T-helper 2 cell treated with Interferon-gamma antibody and Interleukin-4, amounts not matched to agents 100 ng/mL and 5 ng/mL, for 36 hours (primary cell): ENCODE measurements at regions not wholly inside any gene's neighbourhood (a gene's known extent, or its start where the extent isn't known, plus 50 kb on each side); places are given as distances from the start of the nearest gene placed in this dataset.

Source experiments
- intact Hi-C: fragments of 100-400 bp; cut with micrococcal nuclease; formaldehyde crosslinking; loops from one replicate; pipeline ENCODE4 v1.15.1; 2023

GRCh38 chr3:145519398-145520047 lies 641.5 kb downstream of the PLOD2 start:
- intact Hi-C loops = no loop called here

- intact Hi-C loops = no loop called here
These were observed 638.8 kb downstream of the PLOD2 start for GRCh38 chr3:145522179-145522578.

GRCh38 chr3:145522893-145523651 lies 637.9 kb downstream of the PLOD2 start:
- intact Hi-C loops = no loop called here

- intact Hi-C loops = no loop called here
These were observed 629.4 kb downstream of the PLOD2 start for GRCh38 chr3:145531548-145531947.

GRCh38 chr3:145533696-145534095 lies 627.3 kb downstream of the PLOD2 start:
- intact Hi-C loops = no loop called here

- intact Hi-C loops = no loop called here
These were observed 624.5 kb downstream of the PLOD2 start for GRCh38 chr3:145536461-145536860.

- intact Hi-C loops = no loop called here
These were observed 610.5 kb downstream of the PLOD2 start for GRCh38 chr3:145550522-145550921.

GRCh38 chr3:145557405-145557804 lies 603.6 kb downstream of the PLOD2 start:
- intact Hi-C loops = no loop called here

GRCh38 chr3:145578471-145578870 lies 582.5 kb downstream of the PLOD2 start:
- intact Hi-C loops = no loop called here

GRCh38 chr3:145581694-145582093 lies 579.3 kb downstream of the PLOD2 start:
- intact Hi-C loops = no loop called here

GRCh38 chr3:145604851-145605250 lies 556.1 kb downstream of the PLOD2 start:
- intact Hi-C loops = no loop called here

- intact Hi-C loops = no loop called here
These were observed 541.0 kb downstream of the PLOD2 start for GRCh38 chr3:145620002-145620401.

- intact Hi-C loops = no loop called here
These were observed 540.5 kb downstream of the PLOD2 start for GRCh38 chr3:145620486-145620885.

GRCh38 chr3:145623349-145623748 lies 537.6 kb downstream of the PLOD2 start:
- intact Hi-C loops = no loop called here

- intact Hi-C loops = no loop called here
These were observed 532.8 kb downstream of the PLOD2 start for GRCh38 chr3:145628211-145628610.

- intact Hi-C loops = no loop called here
These were observed 523.9 kb downstream of the PLOD2 start for GRCh38 chr3:145637105-145637504.

GRCh38 chr3:145639003-145639606 lies 521.9 kb downstream of the PLOD2 start:
- intact Hi-C loops = no loop called here

GRCh38 chr3:145639875-145640274 lies 521.1 kb downstream of the PLOD2 start:
- intact Hi-C loops = no loop called here

- intact Hi-C loops = no loop called here
These were observed 512.6 kb downstream of the PLOD2 start for GRCh38 chr3:145648396-145648795.

- intact Hi-C loops = no loop called here
These were observed 511.6 kb downstream of the PLOD2 start for GRCh38 chr3:145649368-145649887.

GRCh38 chr3:145650170-145650569 lies 510.8 kb downstream of the PLOD2 start:
- intact Hi-C loops = no loop called here

- intact Hi-C loops = no loop called here
These were observed 489.9 kb downstream of the PLOD2 start for GRCh38 chr3:145671121-145671520.
